ENCODE measurements at regions not wholly inside any gene's neighbourhood (a gene's known extent, or its start where the extent isn't known, plus 50 kb on each side); places are given as distances from the start of the nearest gene placed in this dataset.

GRCh38 chr20:53837126-53837826, 233.1 kb downstream of the BCAS1 start:
- no peak overlapping the region for H3K4me3 ChIP-seq
- H3K4me1 ChIP-seq: peaks cover 14 to 88% (median 68%) of the 10 kb centered on the region in 6 donors
- intact Hi-C loops (cut with DNase I; ENCODE audit: low total_unique reads): no loop called here
- H3K27me3 ChIP-seq (replicated peaks in 1 of 7): no peaks in the 10 kb centered on the region
- no peaks in the 10 kb centered on the region for H3K9me3 ChIP-seq
- H3K27ac ChIP-seq: peak overlapping the region in 6 of 8 donors; percentile 32 to 88 (median 86)
- no peaks in the 10 kb centered on the region for H3K36me3 ChIP-seq
- DNase-seq: no peak
- 90 to 97% (median 96%) methylated on average over 5 of the region's 5 CpGs for WGBS, 5 donors
- no peak for TF ChIP-seq CTCF (IDR thresholded peaks at IDR 0.05 in 8 of 11, conservative IDR thresholded peaks at IDR 0.05 in 3 of 11)
- TF ChIP-seq POLR2A (IDR thresholded peaks at IDR 0.05): no peak
- no peak for TF ChIP-seq POLR2AphosphoS5 (IDR thresholded peaks at IDR 0.05)

- Histone ChIP-seq H3K27ac (peak overlapping the region; percentile 20 to 87 (median 72)), H3K27me3 (replicated peaks in 1 of 7) (no peaks in the 10 kb centered on the region), H3K4me1 (peaks cover 13 to 84% (median 66%) of the 10 kb centered on the region in 6 donors), H3K36me3 (no peaks in the 10 kb centered on the region), H3K4me3 (peak overlapping the region in 1 of 8 donors; percentile 3), H3K9me3 (no peaks in the 10 kb centered on the region)
- 80 to 89% (median 84%) methylated on average over 8 of the region's 8 CpGs for WGBS, 5 donors
- no peak for DNase-seq
- intact Hi-C loops (cut with DNase I; ENCODE audit: low total_unique reads): no loop called here
- TF ChIP-seq POLR2AphosphoS5 (IDR thresholded peaks at IDR 0.05) (no peak), CTCF (IDR thresholded peaks at IDR 0.05 in 8 of 11, conservative IDR thresholded peaks at IDR 0.05 in 3 of 11) (no peak), POLR2A (IDR thresholded peaks at IDR 0.05) (no peak)
Observed at GRCh38 chr20:53834749-53835148, 235.6 kb downstream of the BCAS1 start.

- intact Hi-C loops (cut with DNase I; ENCODE audit: low total_unique reads): no loop called here
- H3K4me3 ChIP-seq: peak overlapping the region in 1 of 8 donors; percentile 22
- H3K9me3 ChIP-seq: no peaks in the 10 kb centered on the region
- WGBS, 5 donors: 35 to 49% (median 41%) methylated on average over 3 of the region's 3 CpGs
- H3K36me3 ChIP-seq: no peaks in the 10 kb centered on the region
- TF ChIP-seq POLR2AphosphoS5 (IDR thresholded peaks at IDR 0.05): peak in 2 of 3 donors; percentile 44 to 55
- no peak for TF ChIP-seq POLR2A (IDR thresholded peaks at IDR 0.05)
- peaks cover 12 to 84% (median 66%) of the 10 kb centered on the region in 6 donors for H3K4me1 ChIP-seq
- peak; percentile 89 for DNase-seq
- H3K27me3 ChIP-seq (replicated peaks in 1 of 7): no peaks in the 10 kb centered on the region
- peak overlapping the region; percentile 8 to 87 (median 72) for H3K27ac ChIP-seq
Observed at GRCh38 chr20:53834062-53834442, 236.3 kb downstream of the BCAS1 start.

GRCh38 chr20:53833333-53834061, 236.9 kb downstream of the BCAS1 start:
- H3K27ac ChIP-seq: peak overlapping the region; percentile 8 to 87 (median 72)
- peak overlapping the region in 1 of 8 donors; percentile 22 for H3K4me3 ChIP-seq
- peaks cover 15 to 84% (median 66%) of the 10 kb centered on the region in 6 donors for H3K4me1 ChIP-seq
- H3K36me3 ChIP-seq: no peaks in the 10 kb centered on the region
- 50 to 63% (median 61%) methylated on average over 10 of the region's 10 CpGs for WGBS, 5 donors
- TF ChIP-seq POLR2AphosphoS5 (IDR thresholded peaks at IDR 0.05): no peak
- TF ChIP-seq CTCF (IDR thresholded peaks at IDR 0.05 in 8 of 11, conservative IDR thresholded peaks at IDR 0.05 in 3 of 11): no peak
- no peak for TF ChIP-seq POLR2A (IDR thresholded peaks at IDR 0.05)
- H3K9me3 ChIP-seq: no peaks in the 10 kb centered on the region
- no peak for DNase-seq
- H3K27me3 ChIP-seq (replicated peaks in 1 of 7): no peaks in the 10 kb centered on the region
- intact Hi-C loops (cut with DNase I; ENCODE audit: low total_unique reads): no loop called here

Measured in spleen (tissue), 11 donors.